ENCODE measurements at regions not wholly inside any gene's neighbourhood (a gene's known extent, or its start where the extent isn't known, plus 50 kb on each side); places are given as distances from the start of the nearest gene placed in this dataset.

GRCh38 chrX:115958687-115959359, 211.7 kb upstream of the AGTR2 start:
- TF ChIP-seq POLR2A (IDR thresholded peaks at IDR 0.05): no peak
- TF ChIP-seq CTCF (IDR thresholded peaks at IDR 0.05): no peak
- Histone ChIP-seq H3K27me3 (no peaks in the 10 kb centered on the region), H3K27ac (no peak overlapping the region), H3K36me3 (no peaks in the 10 kb centered on the region), H3K4me3 (replicated peaks in 1 of 3) (no peak overlapping the region), H3K4me1 (no peaks in the 10 kb centered on the region), H3K9me3 (no peaks in the 10 kb centered on the region)
- DNase-seq: no peak
- intact Hi-C loops (cut with DNase I): no loop called here
- 0 to 91% methylated on average over 1 of the region's 3 CpGs for WGBS, 2 donors

- Histone ChIP-seq H3K27ac (no peak overlapping the region), H3K36me3 (no peaks in the 10 kb centered on the region), H3K4me1 (no peaks in the 10 kb centered on the region), H3K27me3 (no peaks in the 10 kb centered on the region), H3K9me3 (no peaks in the 10 kb centered on the region), H3K4me3 (replicated peaks in 1 of 3) (no peak overlapping the region)
- DNase-seq: no peak
- TF ChIP-seq CTCF (IDR thresholded peaks at IDR 0.05) (no peak), POLR2A (IDR thresholded peaks at IDR 0.05) (no peak)
- intact Hi-C loops (cut with DNase I): no loop called here
- 95 to 100% methylated on average over 2 to 3 of the region's 4 CpGs for WGBS, 2 donors
Observed at GRCh38 chrX:115960440-115961084, 210.0 kb upstream of the AGTR2 start.

GRCh38 chrX:115966920-115967319, 203.6 kb upstream of the AGTR2 start:
- intact Hi-C loops (cut with DNase I): no loop called here
- no peak overlapping the region for H3K27ac ChIP-seq
- DNase-seq: no peak
- TF ChIP-seq POLR2A (IDR thresholded peaks at IDR 0.05) (no peak), CTCF (IDR thresholded peaks at IDR 0.05) (no peak)
- no peak overlapping the region for H3K4me3 ChIP-seq (replicated peaks in 1 of 3)
- H3K9me3 ChIP-seq: no peaks in the 10 kb centered on the region
- peaks cover 5% of the 10 kb centered on the region for H3K27me3 ChIP-seq
- H3K4me1 ChIP-seq: no peaks in the 10 kb centered on the region
- no peaks in the 10 kb centered on the region for H3K36me3 ChIP-seq
- 84% methylated on average over 6 of the region's 11 CpGs; no CpG with 5 or more reads in 1 of the 2 donors for WGBS, 2 donors

GRCh38 chrX:115968436-115969252, 201.9 kb upstream of the AGTR2 start:
- H3K4me3 ChIP-seq (replicated peaks in 1 of 3): peak overlapping the region; percentile 31 to 50 (median 33)
- TF ChIP-seq POLR2A (IDR thresholded peaks at IDR 0.05) (peak in 1 of 2 donors; percentile 55), CTCF (IDR thresholded peaks at IDR 0.05) (no peak)
- peak; percentile 77 to 80 for DNase-seq
- peaks cover 5% of the 10 kb centered on the region for H3K27me3 ChIP-seq
- WGBS, 2 donors: 0 to 5% methylated on average over 6 to 10 of the region's 48 CpGs
- peak overlapping the region; percentile 75 to 82 (median 79) for H3K27ac ChIP-seq
- H3K9me3 ChIP-seq: no peaks in the 10 kb centered on the region
- no peaks in the 10 kb centered on the region for H3K4me1 ChIP-seq
- intact Hi-C loops (cut with DNase I): no loop called here
- H3K36me3 ChIP-seq: no peaks in the 10 kb centered on the region
